NCI-H345 treated with DMSO at 0.1 percent for 48 hours (cell line): ENCODE measurements at regions not wholly inside any gene's neighbourhood (a gene's known extent, or its start where the extent isn't known, plus 50 kb on each side); places are given as distances from the start of the nearest gene placed in this dataset.
"Not testable (repeated sequence)": the region's sequence is repeated elsewhere in the genome, so short reads cannot be mapped to it uniquely, and the experiment has no call there.

Source experiments
- DNase-seq: peaks from one replicate; lab custom pipeline; 2025; ENCODE audit not compliant: unreplicated experiment; lab: John Stamatoyannopoulos, UW

DNA sequence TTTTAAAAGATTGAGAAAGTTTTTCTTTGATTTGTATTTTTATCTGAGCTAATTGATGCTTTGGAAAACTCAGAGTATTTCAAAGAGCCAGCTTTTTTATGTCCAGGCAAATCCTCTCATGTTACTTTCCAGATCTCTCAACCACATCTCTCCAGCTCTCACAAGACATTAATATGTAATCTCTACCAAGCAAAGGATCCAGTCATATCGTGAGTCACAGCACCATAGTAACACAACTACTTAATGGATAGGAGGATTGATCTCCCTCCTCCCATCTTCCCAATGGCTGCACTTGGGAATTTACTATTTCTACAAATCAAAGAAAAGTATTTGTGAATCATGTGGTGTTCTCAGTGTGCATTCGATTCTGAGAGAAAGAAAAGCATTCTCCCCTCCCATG is 63.3 kb downstream of the POU4F1 start:
- DNase-seq, result no peak

DNA sequence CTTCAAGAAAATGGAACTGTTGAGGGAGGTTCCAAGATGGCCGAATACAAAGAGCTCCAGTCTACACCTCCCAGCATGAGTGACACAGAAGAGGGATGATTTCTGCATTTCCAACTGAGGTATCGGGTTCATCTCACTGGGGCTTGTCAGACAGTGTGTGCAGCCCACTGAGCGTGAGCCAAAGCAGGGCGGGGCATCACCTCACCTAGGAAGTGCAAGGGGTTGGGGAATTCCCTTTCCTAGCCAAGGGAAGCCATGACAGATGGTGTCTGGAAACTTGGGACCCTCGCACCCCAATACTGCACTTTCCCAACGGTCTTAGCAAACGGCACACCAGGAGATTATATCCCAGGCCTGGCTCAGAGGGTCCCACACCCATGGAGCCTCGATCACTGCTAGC is 77.3 kb downstream of the POU4F1 start:
- not testable (repeated sequence) for DNase-seq

DNA sequence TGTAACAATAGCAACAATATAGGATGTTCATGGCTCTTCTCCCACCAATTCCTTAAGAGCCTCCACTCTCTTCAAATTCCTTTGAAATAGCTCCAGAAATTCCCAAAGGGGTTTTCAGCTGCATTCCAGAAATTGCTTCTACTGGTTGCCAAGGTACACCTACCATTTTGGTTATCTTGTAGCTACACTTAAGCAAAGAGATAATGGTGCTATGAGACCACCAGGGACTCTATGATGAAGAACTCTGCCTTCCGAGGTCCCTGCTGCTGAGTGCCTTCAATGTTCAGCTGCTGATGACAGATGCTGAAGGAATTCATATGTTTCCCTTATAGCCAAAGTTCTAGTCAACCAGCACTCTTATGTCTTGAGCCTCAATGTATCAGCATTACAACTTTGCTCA is 78.4 kb downstream of the POU4F1 start:
- no peak for DNase-seq

GRCh38 chr13:78521091-78521490 is 82.3 kb downstream of the POU4F1 start:
- no peak for DNase-seq

DNA sequence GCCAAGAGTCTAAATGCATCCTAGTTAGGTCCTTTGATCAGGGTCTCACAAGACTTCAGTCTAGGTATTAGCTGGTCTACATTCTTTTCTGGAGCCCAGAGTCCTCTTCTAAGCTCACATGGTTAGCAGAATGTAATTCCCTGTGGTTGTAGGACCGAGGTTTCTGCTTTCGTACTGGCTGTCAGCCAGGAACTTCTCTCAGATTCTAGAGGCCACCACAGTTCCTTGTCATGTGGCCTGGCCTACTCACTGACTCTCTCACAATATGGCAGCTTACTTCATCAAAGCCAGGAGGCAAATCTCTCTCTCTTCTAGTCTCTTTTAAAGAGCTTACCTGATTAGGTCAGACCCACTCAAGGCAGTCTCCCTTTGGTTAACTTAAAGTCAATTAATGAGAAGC is 82.9 kb downstream of the POU4F1 start:
- DNase-seq, result no peak

GRCh38 chr13:78518482-78518881 is 84.9 kb downstream of the POU4F1 start:
- not testable (repeated sequence) for DNase-seq

- DNase-seq, result no peak
Observed at GRCh38 chr13:78499802-78500201, 103.5 kb downstream of the POU4F1 start.

DNA sequence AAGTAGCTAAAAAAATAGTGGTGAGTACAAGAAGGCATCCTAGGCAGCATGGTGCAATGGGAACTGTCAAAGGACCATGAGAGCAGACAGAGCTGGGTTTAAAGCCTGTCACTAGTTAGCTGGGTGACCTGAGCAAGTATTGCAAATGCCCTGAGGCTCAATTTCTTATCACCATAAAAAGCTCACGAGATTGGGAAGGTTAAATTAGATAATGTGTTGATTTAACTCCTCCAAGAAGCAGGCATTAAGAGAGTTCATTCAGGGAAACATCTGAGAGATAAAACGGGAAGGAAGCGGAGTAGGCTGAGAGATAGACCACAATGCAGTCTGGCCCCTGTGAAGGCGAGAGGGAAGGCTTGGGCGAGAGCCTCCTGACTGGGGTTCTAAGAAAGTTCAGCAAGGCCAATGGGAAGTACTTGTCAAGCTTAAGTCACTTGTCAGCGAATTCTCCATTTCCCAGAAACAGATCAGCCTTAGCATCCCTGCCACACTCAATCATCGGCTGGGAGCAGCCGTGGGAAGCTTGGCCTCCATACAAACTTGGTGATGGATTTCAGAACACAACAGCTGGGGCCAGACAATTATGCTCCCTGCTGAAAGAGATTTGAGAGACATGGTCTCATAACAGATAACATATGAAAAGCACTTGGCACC is 105.5 kb downstream of the POU4F1 start:
- no peak for DNase-seq

DNA sequence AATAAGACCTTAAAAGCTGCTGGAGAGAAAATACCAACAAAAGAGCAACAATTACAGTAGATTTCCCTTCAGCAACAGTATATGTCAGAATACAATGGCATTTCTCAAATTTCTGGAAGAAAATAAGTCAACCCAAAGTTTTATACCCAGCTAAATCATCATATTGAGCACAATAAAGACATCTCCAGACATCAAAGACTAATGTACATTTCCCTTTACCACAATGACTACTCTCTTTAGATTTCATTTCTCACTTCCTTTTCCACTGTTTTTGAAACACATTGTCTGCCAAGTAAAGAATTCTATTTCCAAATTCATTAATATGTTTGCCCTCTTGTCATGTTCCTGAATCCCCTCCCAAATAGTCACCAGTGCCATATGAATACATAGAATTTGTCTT is 111.4 kb downstream of the POU4F1 start:
- DNase-seq, result no peak

- DNase-seq, result not testable (repeated sequence)
Observed at GRCh38 chr13:78490225-78490624, 113.1 kb downstream of the POU4F1 start.

- no peak for DNase-seq
Observed at GRCh38 chr13:78487707-78488106, 115.6 kb downstream of the POU4F1 start.

- no peak for DNase-seq
Observed at GRCh38 chr13:78485803-78486202, 117.5 kb downstream of the POU4F1 start.

- DNase-seq, result no peak
Observed at GRCh38 chr13:78478183-78478582, 125.2 kb downstream of the POU4F1 start.

GRCh38 chr13:78476910-78477309 is 126.4 kb downstream of the POU4F1 start:
- no peak for DNase-seq

GRCh38 chr13:78468621-78469020 is 134.7 kb downstream of the POU4F1 start:
- DNase-seq, result no peak

DNA sequence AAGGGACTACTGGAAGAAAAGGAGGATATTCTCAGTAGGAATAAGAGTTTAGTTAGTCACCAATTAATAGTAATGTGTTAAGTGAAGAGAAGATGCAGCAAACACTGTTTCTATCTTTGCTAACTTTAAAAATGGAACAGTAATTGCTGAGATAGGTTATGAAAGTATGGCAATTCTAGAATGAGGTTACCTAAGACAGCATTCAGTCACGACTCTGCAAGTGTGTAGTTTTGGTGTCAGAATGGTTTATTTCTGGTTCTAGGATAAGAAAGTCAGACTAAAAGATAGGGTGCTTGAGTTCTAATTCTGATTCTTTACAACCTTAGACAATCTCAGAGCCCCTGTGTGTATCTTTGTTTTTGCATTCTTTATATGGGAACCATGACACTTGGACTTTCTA is 138.1 kb downstream of the POU4F1 start:
- DNase-seq, result no peak

DNA sequence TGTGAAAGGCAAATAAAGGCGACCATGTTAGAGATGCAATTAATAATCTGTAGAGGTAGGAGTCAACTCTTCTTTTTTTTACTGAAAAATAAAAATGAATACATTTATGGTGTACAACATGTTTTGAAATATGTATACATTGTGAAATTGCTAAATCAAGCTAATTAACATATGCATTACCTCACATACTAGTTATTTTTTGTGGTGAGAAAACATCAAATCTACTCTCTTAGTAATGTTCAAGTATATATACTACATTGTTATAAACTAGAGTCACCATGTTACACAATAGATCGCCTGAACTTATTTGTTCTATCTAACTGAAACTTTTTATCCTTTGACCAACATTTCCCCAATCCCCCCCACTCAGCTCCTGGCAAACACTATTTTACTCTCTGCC is 143.2 kb downstream of the POU4F1 start:
- no peak for DNase-seq

- DNase-seq, result no peak
Observed at GRCh38 chr13:78443839-78444238, 159.5 kb downstream of the POU4F1 start.

- no peak for DNase-seq
Observed at GRCh38 chr13:78437781-78438180, 165.6 kb downstream of the POU4F1 start.

GRCh38 chr13:78436311-78436710 is 167.0 kb downstream of the POU4F1 start:
- no peak for DNase-seq

- DNase-seq, result peak; percentile 23
Observed at GRCh38 chr13:78431328-78431727, 172.0 kb downstream of the POU4F1 start.

- no peak for DNase-seq
Observed at GRCh38 chr13:78430811-78431210, 172.5 kb downstream of the POU4F1 start.

DNA sequence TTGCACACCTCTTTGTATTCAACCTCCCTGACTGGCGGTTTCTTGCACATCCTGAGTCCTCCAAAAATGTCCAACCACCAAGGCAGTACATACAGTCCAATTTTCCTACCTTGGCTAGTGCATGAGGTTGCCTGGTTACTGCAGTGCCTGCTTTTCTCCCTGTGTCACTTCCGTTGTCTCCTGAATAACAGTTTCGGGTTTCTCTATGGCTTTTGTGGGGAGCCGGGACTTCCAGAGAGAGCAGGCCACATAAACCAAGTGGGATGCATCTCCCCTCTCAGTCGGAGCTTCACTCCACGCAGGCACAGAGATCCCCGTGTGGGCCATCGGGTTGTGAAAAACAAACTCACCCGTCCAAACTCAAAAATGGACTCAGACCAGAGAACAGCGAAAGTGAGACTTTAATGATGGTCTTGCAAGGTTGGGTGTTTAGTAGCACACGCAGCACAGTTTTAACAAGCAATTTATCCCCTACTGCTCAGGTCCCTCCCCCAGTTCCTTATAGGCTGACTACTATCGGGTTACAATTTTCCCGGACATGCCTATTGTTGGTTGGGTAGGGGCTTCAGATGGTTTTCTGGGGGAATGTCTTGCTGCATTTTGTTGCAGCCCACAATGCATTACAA is 173.1 kb downstream of the POU4F1 start:
- no peak for DNase-seq
